ENCODE measurements at regions not wholly inside any gene's neighbourhood (a gene's known extent, or its start where the extent isn't known, plus 50 kb on each side); places are given as distances from the start of the nearest gene placed in this dataset.

- TF ChIP-seq CTCF (optimal IDR thresholded peaks at IDR 0.05 in 1 of 3, IDR thresholded peaks at IDR 0.05 in 1 of 3, conservative IDR thresholded peaks at IDR 0.05 in 1 of 3; ENCODE audit: extremely low read depth in 1 of 3, insufficient read depth in 2 of 3, low read length in 3 of 3) = no peak
- TF ChIP-seq EZH2 (IDR thresholded peaks at IDR 0.05; ENCODE audit: low read length) = no peak
Observed at GRCh38 chr14:95465358-95465757, 51.1 kb downstream of the SYNE3 start.

All from keratinocyte (primary cell).